HCT116 (cell line): ENCODE measurements at regions not wholly inside any gene's neighbourhood (a gene's known extent, or its start where the extent isn't known, plus 50 kb on each side); places are given as distances from the start of the nearest gene placed in this dataset.

ENCODE experiments used
- ATAC-seq: fragments of 200-7000 bp; cut with Tn5 transposase; 2 replicates; pipeline ENCODE4 v1.9.1; 2020; ENCODE audit warnings: mild to moderate bottlenecking, moderate library complexity
- BruUV-seq: library from RNA; stranded (reverse); fragments of 400-500 nt; replicated peaks from 2 replicates; lab custom pipeline; 2021; lab: Mats Ljungman, UMichigan
- CTCF ChIA-PET: fragments of 300-600 bp; sonication (Branson Sonifier 250); formaldehyde crosslinking; loops from one replicate; lab custom pipeline; 2021; ENCODE audit warnings: antibody characterized with exemption; lab: Charles Lee
- POLR2A ChIA-PET: fragments of 300-600, 350-600 bp; sonication (Branson Sonifier 250); formaldehyde crosslinking; loops from one replicate; lab custom pipeline; 2021; ENCODE audit warnings: antibody characterized with exemption; lab: Charles Lee
- RAD21 ChIA-PET, 2 experiments: fragments of 300-600 bp; sonication (Branson Sonifier 250); formaldehyde crosslinking; loops; one replicate each; lab custom pipeline; 2023; ENCODE audit warnings: low total read pairs in 2 of 2; ENCODE audit not compliant: uncharacterized antibody in 2 of 2, unreplicated experiment in 2 of 2, low non-redundant PET in 1 of 2; lab: Charles Lee
- DNase-seq: peaks from one replicate; pipeline ENCODE4 v3.0.0-alpha.2; 2010; ENCODE audit warnings: low read depth, low spot score
- H2AFZ ChIP-seq: fragments of 200-600 bp; shearing (Covaris generic), sonication (generic); 2 replicates; pipeline ENCODE4 v1.6.1; 2017; ENCODE audit warnings: low read depth, mixed run types, mixed read lengths, antibody characterized with exemption, low read length; ENCODE audit not compliant: poor library complexity, severe bottlenecking
- H3K27ac ChIP-seq: 2 replicates; pipeline ENCODE4 v1.5.1; 2012; ENCODE audit warnings: low read depth, low read length
- H3K27me3 ChIP-seq: fragments of 200-600 bp; sonication (generic); 2 replicates; pipeline ENCODE4 v1.6.1; 2016; ENCODE audit warnings: mixed run types, low read length, mixed read lengths; ENCODE audit not compliant: insufficient read depth
- H3K36me3 ChIP-seq, 2 experiments: fragments of 200-500 bp in 1 of 2; fragments of 200-600 bp in 1 of 2; sonication (Bioruptor generic) in 1 of 2; sonication (generic) in 1 of 2; 2 replicates each; pipeline versions ENCODE4 v1.5.1 to v1.6.1; 2014 to 2016; ENCODE audit warnings: low read length in 2 of 2, inconsistent platforms in 1 of 2, mixed read lengths in 1 of 2, mixed run types in 1 of 2; ENCODE audit not compliant: insufficient read depth in 2 of 2, control insufficient read depth in 1 of 2
- H3K4me1 ChIP-seq, 2 experiments: fragments of 200-600 bp in 1 of 2; sonication (generic) in 1 of 2; 2 replicates each; pipeline versions ENCODE4 v1.5.1 to v1.6.1; 2012 to 2017; ENCODE audit warnings: low read length in 2 of 2, inconsistent platforms in 1 of 2, mild to moderate bottlenecking in 1 of 2, mixed read lengths in 1 of 2, mixed run types in 1 of 2, moderate library complexity in 1 of 2; ENCODE audit not compliant: insufficient read depth in 2 of 2, control insufficient read depth in 1 of 2
- H3K4me2 ChIP-seq: fragments of 200-600 bp; sonication (generic); 2 replicates; pipeline ENCODE4 v1.6.1; 2017; ENCODE audit warnings: mixed run types, low read length, mixed read lengths
- H3K4me3 ChIP-seq, 2 experiments: fragments of 200-600 bp in 1 of 2; sonication (generic) in 1 of 2; replicated peaks in 1 of 2; 2 replicates each; pipeline ENCODE4 v1.5.1; 2011 to 2016; ENCODE audit warnings: low read length in 2 of 2, control low read depth in 1 of 2, low read depth in 1 of 2, mild to moderate bottlenecking in 1 of 2, mixed read lengths in 1 of 2, mixed run types in 1 of 2
- H3K79me2 ChIP-seq: fragments of 200-600 bp; sonication (generic); 2 replicates; pipeline ENCODE4 v1.6.1; 2017; ENCODE audit warnings: mild to moderate bottlenecking, mixed run types, low read length, moderate library complexity, mixed read lengths; ENCODE audit not compliant: insufficient read depth
- H3K9ac ChIP-seq: fragments of 200-600 bp; sonication (generic); 2 replicates; pipeline ENCODE4 v1.6.1; 2016; ENCODE audit warnings: low read length, mixed read lengths
- H3K9me2 ChIP-seq: fragments of 200-600 bp; sonication (generic), shearing (Covaris generic); 2 replicates; pipeline ENCODE4 v1.6.1; 2017; ENCODE audit warnings: mixed run types, mild to moderate bottlenecking, moderate library complexity; ENCODE audit not compliant: insufficient read depth
- H3K9me3 ChIP-seq, 2 experiments: fragments of 200-500 bp in 1 of 2; fragments of 200-600 bp in 1 of 2; sonication (Bioruptor generic) in 1 of 2; sonication (generic) in 1 of 2; 2 replicates each; pipeline ENCODE4 v1.6.1; 2014 to 2017; ENCODE audit warnings: low read length in 2 of 2, mixed read lengths in 2 of 2, inconsistent platforms in 1 of 2, low read depth in 1 of 2, mild to moderate bottlenecking in 1 of 2, mixed run types in 1 of 2, moderate library complexity in 1 of 2; ENCODE audit not compliant: control insufficient read depth in 1 of 2, insufficient read depth in 1 of 2
- H4K20me1 ChIP-seq: fragments of 200-600 bp; sonication (generic), shearing (Covaris generic); 2 replicates; pipeline ENCODE4 v1.6.1; 2017; ENCODE audit warnings: mixed run types, mild to moderate bottlenecking, moderate library complexity; ENCODE audit not compliant: insufficient read depth
- ATF3 ChIP-seq: IDR thresholded peaks from 2 replicates; pipeline ENCODE4 v1.6.1; 2012
- CBX3 ChIP-seq: IDR thresholded peaks from 2 replicates; pipeline ENCODE4 v1.6.1; 2012; ENCODE audit warnings: low read depth
- FOSL1 ChIP-seq: IDR thresholded peaks from 2 replicates; pipeline ENCODE4 v1.6.1; 2012; ENCODE audit warnings: low read depth
- JUND ChIP-seq: IDR thresholded peaks from 2 replicates; pipeline ENCODE4 v1.6.1; 2012
- POLR2AphosphoS5 ChIP-seq: IDR thresholded peaks from 2 replicates; pipeline ENCODE4 v1.6.1; 2011; ENCODE audit warnings: mild to moderate bottlenecking, low read depth, low read length, moderate library complexity
- SIN3A ChIP-seq: IDR thresholded peaks from 2 replicates; pipeline ENCODE4 v1.6.1; 2012; ENCODE audit warnings: low read depth
- TCF7L2 ChIP-seq: IDR thresholded peaks from 2 replicates; pipeline ENCODE4 v1.7.0; 2011; ENCODE audit warnings: borderline replicate concordance, inconsistent platforms; ENCODE audit not compliant: insufficient read depth, insufficient read length; ENCODE audit errors: extremely low read depth
- YY1 ChIP-seq: IDR thresholded peaks from 2 replicates; pipeline ENCODE4 v1.6.1; 2011; ENCODE audit warnings: low read length, low read depth, moderate library complexity, mild to moderate bottlenecking; ENCODE audit not compliant: insufficient replicate concordance; ENCODE audit errors: extremely low read depth
- ZFX ChIP-seq: fragments of 450-650 bp; IDR thresholded peaks from 2 replicates; pipeline ENCODE4 v1.6.1; 2017
- intact Hi-C: fragments of 100-400 bp; cut with micrococcal nuclease; formaldehyde crosslinking; loops from 2 replicates; pipeline ENCODE4 v1.10.0; 2022
- TF ChIP-seq, protein P1 (sequence below): IDR thresholded peaks from 2 replicates; pipeline ENCODE4 v1.6.1; 2012; ENCODE audit warnings: low read depth

GRCh38 chr7:41238851-41239331 is 464.0 kb downstream of the INHBA start:
- POLR2A ChIA-PET, result no interaction called here
- Histone ChIP-seq H2AFZ (no peak overlapping the region), H3K4me2 (no peak overlapping the region), H4K20me1 (no peaks in the 10 kb centered on the region)
- TF ChIP-seq ATF3, result no peak
- no peak for TF ChIP-seq CBX3
- no peak for TF ChIP-seq JUND
- no peak for TF ChIP-seq SIN3A
- TF ChIP-seq TCF7L2, result no peak
- TF ChIP-seq FOSL1, result no peak
- no peak for TF ChIP-seq POLR2AphosphoS5
- TF ChIP-seq YY1, result no peak
- no peak for TF ChIP-seq ZFX
- TF ChIP-seq, protein P1, sequence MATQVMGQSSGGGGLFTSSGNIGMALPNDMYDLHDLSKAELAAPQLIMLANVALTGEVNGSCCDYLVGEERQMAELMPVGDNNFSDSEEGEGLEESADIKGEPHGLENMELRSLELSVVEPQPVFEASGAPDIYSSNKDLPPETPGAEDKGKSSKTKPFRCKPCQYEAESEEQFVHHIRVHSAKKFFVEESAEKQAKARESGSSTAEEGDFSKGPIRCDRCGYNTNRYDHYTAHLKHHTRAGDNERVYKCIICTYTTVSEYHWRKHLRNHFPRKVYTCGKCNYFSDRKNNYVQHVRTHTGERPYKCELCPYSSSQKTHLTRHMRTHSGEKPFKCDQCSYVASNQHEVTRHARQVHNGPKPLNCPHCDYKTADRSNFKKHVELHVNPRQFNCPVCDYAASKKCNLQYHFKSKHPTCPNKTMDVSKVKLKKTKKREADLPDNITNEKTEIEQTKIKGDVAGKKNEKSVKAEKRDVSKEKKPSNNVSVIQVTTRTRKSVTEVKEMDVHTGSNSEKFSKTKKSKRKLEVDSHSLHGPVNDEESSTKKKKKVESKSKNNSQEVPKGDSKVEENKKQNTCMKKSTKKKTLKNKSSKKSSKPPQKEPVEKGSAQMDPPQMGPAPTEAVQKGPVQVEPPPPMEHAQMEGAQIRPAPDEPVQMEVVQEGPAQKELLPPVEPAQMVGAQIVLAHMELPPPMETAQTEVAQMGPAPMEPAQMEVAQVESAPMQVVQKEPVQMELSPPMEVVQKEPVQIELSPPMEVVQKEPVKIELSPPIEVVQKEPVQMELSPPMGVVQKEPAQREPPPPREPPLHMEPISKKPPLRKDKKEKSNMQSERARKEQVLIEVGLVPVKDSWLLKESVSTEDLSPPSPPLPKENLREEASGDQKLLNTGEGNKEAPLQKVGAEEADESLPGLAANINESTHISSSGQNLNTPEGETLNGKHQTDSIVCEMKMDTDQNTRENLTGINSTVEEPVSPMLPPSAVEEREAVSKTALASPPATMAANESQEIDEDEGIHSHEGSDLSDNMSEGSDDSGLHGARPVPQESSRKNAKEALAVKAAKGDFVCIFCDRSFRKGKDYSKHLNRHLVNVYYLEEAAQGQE, result no peak
- TF ChIP-seq, all 23 proteins: peak for 0
- Histone ChIP-seq H3K9me3 (no peaks in the 10 kb centered on the region), H3K27me3 (no peaks in the 10 kb centered on the region), H3K9me2 (no peaks in the 10 kb centered on the region), H3K36me3 (no peaks in the 10 kb centered on the region), H3K27ac (no peak overlapping the region), H3K79me2 (no peaks in the 10 kb centered on the region), H3K4me1 (no peaks in the 10 kb centered on the region), H3K4me3 (no peak overlapping the region), H3K9ac (no peak overlapping the region)
- no TSS peak for BruUV-seq
- ATAC-seq (no peak), DNase-seq (no peak)
- intact Hi-C loops, result no loop called here
- CTCF ChIA-PET, result no interaction called here
- RAD21 ChIA-PET, result no interaction called here
